Gastrocnemius medialis (tissue), 4 donors: ENCODE measurements at regions not wholly inside any gene's neighbourhood (a gene's known extent, or its start where the extent isn't known, plus 50 kb on each side); places are given as distances from the start of the nearest gene placed in this dataset.
"Not testable (repeated sequence)": the region's sequence is repeated elsewhere in the genome, so short reads cannot be mapped to it uniquely, and the experiment has no call there.

Experiments
- POLR2A ChIP-seq, 2 donors: fragments of 450-650 bp; IDR thresholded peaks; one replicate each; pipeline ENCODE4 v1.6.1; 2017; ENCODE audit warnings: antibody characterized with exemption in 2 of 2, mild to moderate bottlenecking in 2 of 2, moderate library complexity in 2 of 2
- TF ChIP-seq, protein P1 (sequence below), 5 experiments: fragments of 450-650 bp in 3 of 5; fragments of 200-600 bp in 2 of 5; sonication (generic) in 2 of 5; IDR thresholded peaks in 4 of 5; conservative IDR thresholded peaks in 1 of 5; 1 replicate in 4 of 5; 2 replicates in 1 of 5; pipeline ENCODE4 v1.5.1; 2016 to 2019; ENCODE audit warnings: antibody characterized with exemption in 5 of 5, mild to moderate bottlenecking in 3 of 5, moderate library complexity in 3 of 5

DNA sequence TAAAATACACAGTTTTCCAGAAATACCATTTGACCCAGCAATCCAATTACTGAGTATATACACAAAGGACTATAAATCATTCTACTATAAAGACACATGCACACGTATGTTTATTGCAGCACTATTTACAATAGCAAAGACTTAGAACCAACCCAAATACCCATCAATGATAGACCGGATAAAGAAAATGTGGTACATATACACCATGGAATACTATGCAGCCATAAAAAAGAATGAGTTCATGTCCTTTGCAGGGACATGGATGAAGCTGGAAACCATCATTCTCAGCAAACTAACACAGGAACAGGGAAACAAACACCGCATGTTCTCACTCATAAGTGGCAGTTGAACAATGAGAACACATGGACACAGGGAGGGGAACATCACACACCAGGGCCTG is 495.4 kb upstream of the NRP1 start:
- TF ChIP-seq, protein P1, sequence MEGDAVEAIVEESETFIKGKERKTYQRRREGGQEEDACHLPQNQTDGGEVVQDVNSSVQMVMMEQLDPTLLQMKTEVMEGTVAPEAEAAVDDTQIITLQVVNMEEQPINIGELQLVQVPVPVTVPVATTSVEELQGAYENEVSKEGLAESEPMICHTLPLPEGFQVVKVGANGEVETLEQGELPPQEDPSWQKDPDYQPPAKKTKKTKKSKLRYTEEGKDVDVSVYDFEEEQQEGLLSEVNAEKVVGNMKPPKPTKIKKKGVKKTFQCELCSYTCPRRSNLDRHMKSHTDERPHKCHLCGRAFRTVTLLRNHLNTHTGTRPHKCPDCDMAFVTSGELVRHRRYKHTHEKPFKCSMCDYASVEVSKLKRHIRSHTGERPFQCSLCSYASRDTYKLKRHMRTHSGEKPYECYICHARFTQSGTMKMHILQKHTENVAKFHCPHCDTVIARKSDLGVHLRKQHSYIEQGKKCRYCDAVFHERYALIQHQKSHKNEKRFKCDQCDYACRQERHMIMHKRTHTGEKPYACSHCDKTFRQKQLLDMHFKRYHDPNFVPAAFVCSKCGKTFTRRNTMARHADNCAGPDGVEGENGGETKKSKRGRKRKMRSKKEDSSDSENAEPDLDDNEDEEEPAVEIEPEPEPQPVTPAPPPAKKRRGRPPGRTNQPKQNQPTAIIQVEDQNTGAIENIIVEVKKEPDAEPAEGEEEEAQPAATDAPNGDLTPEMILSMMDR (IDR thresholded peaks at IDR 0.05 in 4 of 5, conservative IDR thresholded peaks at IDR 0.05 in 1 of 5): not testable (repeated sequence)
- not testable (repeated sequence) for TF ChIP-seq POLR2A (IDR thresholded peaks at IDR 0.05)
